ENCODE measurements at regions not wholly inside any gene's neighbourhood (a gene's known extent, or its start where the extent isn't known, plus 50 kb on each side); places are given as distances from the start of the nearest gene placed in this dataset.

GRCh38 chr5:57618767-57619381, 136.3 kb upstream of the ACTBL2 start:
- Histone ChIP-seq H4K20me1 (replicated peaks in 1 of 2; ENCODE audit: control insufficient read depth in 1 of 2, insufficient read depth in 2 of 2, low read length in 2 of 2) (no peaks in the 10 kb centered on the region), H3K9ac (replicated peaks in 1 of 4; ENCODE audit: extremely low read depth in 1 of 4, low read depth in 3 of 4, low read length in 3 of 4) (no peak overlapping the region), H3K4me2 (ENCODE audit: insufficient read depth in 1 of 2, low read depth in 2 of 2, low read length in 2 of 2) (no peak overlapping the region), H4K91ac (replicated peaks; ENCODE audit: insufficient read length, low read length) (no peak overlapping the region), H3K79me2 (ENCODE audit: control insufficient read depth in 1 of 2, insufficient read depth in 2 of 2, low read length in 2 of 2) (no peaks in the 10 kb centered on the region), H3K18ac (ENCODE audit: extremely low read depth, low read length) (no peak overlapping the region), H2BK120ac (replicated peaks; ENCODE audit: low read depth, low read length) (no peak overlapping the region), H2AFZ (ENCODE audit: low read length) (no peak overlapping the region), H2AK5ac (ENCODE audit: low read depth, low read length) (no peak overlapping the region), H3K14ac (ENCODE audit: insufficient read length) (no peak overlapping the region), H3K23me2 (ENCODE audit: low read depth, low read length) (no peaks in the 10 kb centered on the region), H3K79me1 (ENCODE audit: low read depth, low read length) (no peaks in the 10 kb centered on the region), H3K9me3 (ENCODE audit: insufficient read depth in 2 of 2, low read depth in 1 of 2, low read length in 1 of 2) (no peaks in the 10 kb centered on the region), H3K23ac (ENCODE audit: insufficient read length) (no peak overlapping the region), H4K8ac (ENCODE audit: extremely low read depth, insufficient read depth, low read length) (no peak overlapping the region), H3K27me3 (replicated peaks in 1 of 4; ENCODE audit: control insufficient read depth in 3 of 4, extremely low read depth in 1 of 4, insufficient read depth in 3 of 4, low read length in 3 of 4) (no peaks in the 10 kb centered on the region), H2BK15ac (ENCODE audit: low read length) (no peak overlapping the region), H4K5ac (ENCODE audit: insufficient read length, low read depth, low read length) (no peak overlapping the region), H2BK20ac (ENCODE audit: low read length) (no peak overlapping the region), H2BK12ac (ENCODE audit: low read depth, low read length) (no peak overlapping the region), H3K27ac (ENCODE audit: low read depth, low read length) (no peak overlapping the region), H3K4me3 (ENCODE audit: extremely low read depth in 1 of 4, insufficient read depth in 2 of 4, low read depth in 3 of 4, low read length in 4 of 4) (no peak overlapping the region), H3K56ac (replicated peaks; ENCODE audit: insufficient read length, low read depth, low read length) (no peak overlapping the region), H3K36me3 (ENCODE audit: control insufficient read depth in 2 of 4, insufficient read depth in 4 of 4, low read length in 3 of 4) (no peaks in the 10 kb centered on the region), H3K4ac (replicated peaks; ENCODE audit: insufficient read length, low read depth, low read length) (no peak overlapping the region), H3K4me1 (replicated peaks in 1 of 4; ENCODE audit: control insufficient read depth in 3 of 4, insufficient read depth in 4 of 4, low read length in 3 of 4) (no peaks in the 10 kb centered on the region), H2BK5ac (ENCODE audit: low read depth, low read length) (no peak overlapping the region)
- CTCF ChIA-PET (ENCODE audit: partially characterized antibody): interaction anchor here (0.6 to 1.1 kb wide), 2 partner anchors 17 to 541 kb away, joined by 3 to 6 read pairs; no protein-coding TSS in a partner anchor
- 90% methylated on average over 4 of the region's 4 CpGs; no CpG with 5 or more reads in 1 of the 2 experiments for WGBS, 2 experiments (ENCODE audit: extremely low coverage in 1 of 2, insufficient coverage in 1 of 2, insufficient read length in 1 of 2, insufficient replicate concordance in 2 of 2, low coverage in 1 of 2, low lambda C conversion rate in 2 of 2, missing lambda C conversion rate in 1 of 2)
- DNase-seq (ENCODE audit: low read depth in 1 of 2, low spot score in 2 of 2): no peak
- no peak for FAIRE-seq
- POLR2A ChIA-PET (ENCODE audit: partially characterized antibody): no interaction called here
- TF ChIP-seq ATF2 (IDR thresholded peaks at IDR 0.05; ENCODE audit: low read length) (no peak), TBP (IDR thresholded peaks at IDR 0.05; ENCODE audit: low read depth, low read length) (no peak), TCF12 (IDR thresholded peaks at IDR 0.05; ENCODE audit: low read depth, low read length) (no peak), SRF (IDR thresholded peaks at IDR 0.05; ENCODE audit: low read depth, low read length) (no peak), CBX5 (IDR thresholded peaks at IDR 0.05; ENCODE audit: low read depth, low read length) (no peak), PHF8 (conservative IDR thresholded peaks at IDR 0.05; ENCODE audit: low read depth, low read length) (no peak)
- TF ChIP-seq, protein P1, sequence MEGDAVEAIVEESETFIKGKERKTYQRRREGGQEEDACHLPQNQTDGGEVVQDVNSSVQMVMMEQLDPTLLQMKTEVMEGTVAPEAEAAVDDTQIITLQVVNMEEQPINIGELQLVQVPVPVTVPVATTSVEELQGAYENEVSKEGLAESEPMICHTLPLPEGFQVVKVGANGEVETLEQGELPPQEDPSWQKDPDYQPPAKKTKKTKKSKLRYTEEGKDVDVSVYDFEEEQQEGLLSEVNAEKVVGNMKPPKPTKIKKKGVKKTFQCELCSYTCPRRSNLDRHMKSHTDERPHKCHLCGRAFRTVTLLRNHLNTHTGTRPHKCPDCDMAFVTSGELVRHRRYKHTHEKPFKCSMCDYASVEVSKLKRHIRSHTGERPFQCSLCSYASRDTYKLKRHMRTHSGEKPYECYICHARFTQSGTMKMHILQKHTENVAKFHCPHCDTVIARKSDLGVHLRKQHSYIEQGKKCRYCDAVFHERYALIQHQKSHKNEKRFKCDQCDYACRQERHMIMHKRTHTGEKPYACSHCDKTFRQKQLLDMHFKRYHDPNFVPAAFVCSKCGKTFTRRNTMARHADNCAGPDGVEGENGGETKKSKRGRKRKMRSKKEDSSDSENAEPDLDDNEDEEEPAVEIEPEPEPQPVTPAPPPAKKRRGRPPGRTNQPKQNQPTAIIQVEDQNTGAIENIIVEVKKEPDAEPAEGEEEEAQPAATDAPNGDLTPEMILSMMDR (IDR thresholded peaks at IDR 0.05; ENCODE audit: control extremely low read depth in 1 of 3, insufficient read depth in 1 of 3, low read depth in 1 of 3, low read length in 3 of 3): no peak
- TF ChIP-seq, protein P2, sequence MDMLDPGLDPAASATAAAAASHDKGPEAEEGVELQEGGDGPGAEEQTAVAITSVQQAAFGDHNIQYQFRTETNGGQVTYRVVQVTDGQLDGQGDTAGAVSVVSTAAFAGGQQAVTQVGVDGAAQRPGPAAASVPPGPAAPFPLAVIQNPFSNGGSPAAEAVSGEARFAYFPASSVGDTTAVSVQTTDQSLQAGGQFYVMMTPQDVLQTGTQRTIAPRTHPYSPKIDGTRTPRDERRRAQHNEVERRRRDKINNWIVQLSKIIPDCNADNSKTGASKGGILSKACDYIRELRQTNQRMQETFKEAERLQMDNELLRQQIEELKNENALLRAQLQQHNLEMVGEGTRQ (IDR thresholded peaks at IDR 0.05; ENCODE audit: low read length): no peak

Data from H1 (cell line).